NCI-H460 (cell line): ENCODE measurements at regions not wholly inside any gene's neighbourhood (a gene's known extent, or its start where the extent isn't known, plus 50 kb on each side); places are given as distances from the start of the nearest gene placed in this dataset.

ENCODE experiments used
- DNase-seq: peaks from one replicate; pipeline ENCODE4 v3.0.0-alpha.2; 2016; ENCODE audit warnings: low read depth; ENCODE audit errors: extremely low read depth

GRCh38 chr11:111098091-111098490 lies 147.4 kb upstream of the POU2AF2 start:
- DNase-seq: no peak

DNA sequence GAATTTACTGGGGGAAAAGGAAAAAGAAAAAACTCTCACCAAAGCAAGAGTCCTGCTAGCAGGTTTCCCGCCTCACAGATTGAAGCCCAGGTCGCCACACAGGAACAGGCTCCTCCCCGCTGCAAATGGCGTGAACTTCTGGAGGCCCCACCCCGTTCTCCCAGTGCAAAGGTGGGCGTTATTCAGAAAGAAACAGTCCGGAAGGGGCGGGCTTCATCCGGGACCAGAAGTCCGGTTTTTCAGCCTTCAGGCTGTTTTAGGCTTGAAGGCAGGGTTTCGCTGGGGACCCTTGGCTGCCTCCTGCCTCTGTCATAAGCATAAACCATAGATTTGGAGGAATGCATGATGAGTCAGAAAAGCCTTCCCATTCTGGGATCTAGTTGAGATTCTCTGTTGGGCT lies 148.3 kb upstream of the POU2AF2 start:
- DNase-seq: no peak

DNA sequence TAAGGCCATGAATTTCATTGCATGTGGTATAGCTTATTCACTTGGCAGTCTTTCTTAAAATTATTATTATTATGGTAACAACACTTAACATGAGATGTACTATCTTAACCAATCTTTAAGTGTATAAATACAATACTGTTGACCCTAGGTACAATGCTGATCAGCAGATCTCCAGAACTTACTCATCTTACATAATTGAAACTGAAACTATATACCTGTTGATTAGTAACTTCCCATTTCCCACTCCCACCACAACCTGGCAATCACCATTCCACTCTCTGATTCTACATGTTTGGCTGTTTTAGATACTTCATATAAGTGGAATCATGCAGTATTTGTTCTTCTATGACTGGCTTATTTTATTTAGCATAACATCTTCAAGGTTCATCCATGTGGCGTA lies 150.2 kb upstream of the POU2AF2 start:
- DNase-seq: no peak

GRCh38 chr11:111093061-111093460 lies 152.5 kb upstream of the POU2AF2 start:
- DNase-seq: no peak

DNA sequence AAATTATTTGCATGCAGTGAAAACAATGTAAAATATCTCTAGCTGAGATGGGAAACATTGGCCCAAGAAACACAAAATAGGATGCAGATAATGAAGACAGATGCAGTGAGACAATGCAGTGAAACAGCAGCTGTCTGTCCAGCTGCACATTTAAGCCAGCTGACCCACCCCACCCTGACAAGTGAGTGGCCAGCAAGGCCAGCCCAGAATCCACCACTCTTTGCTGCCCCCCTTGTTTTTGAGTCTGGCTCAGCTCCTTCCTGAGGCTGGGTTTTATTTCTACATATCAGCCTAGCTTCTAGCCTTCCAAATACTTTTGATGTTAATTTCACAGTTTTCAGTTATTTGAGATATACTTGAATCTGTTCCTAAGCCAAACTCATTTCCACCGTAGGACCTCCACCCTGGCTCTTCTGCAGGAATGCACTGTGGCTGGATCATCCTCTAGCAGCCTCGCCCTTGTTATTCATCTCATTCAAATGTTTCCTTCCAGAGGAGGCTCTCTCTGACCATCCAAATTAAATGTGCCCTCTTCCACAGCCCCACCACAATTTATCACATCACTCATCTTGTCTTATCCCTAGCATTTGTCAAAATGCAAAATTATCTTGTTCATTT lies 154.1 kb upstream of the POU2AF2 start:
- no peak for DNase-seq

- DNase-seq: no peak
Measured at GRCh38 chr11:111089759-111090158, 155.8 kb upstream of the POU2AF2 start.

- DNase-seq: no peak
Measured at GRCh38 chr11:111088847-111089355, 156.6 kb upstream of the POU2AF2 start.

GRCh38 chr11:111086058-111086457 lies 159.5 kb upstream of the POU2AF2 start:
- no peak for DNase-seq

DNA sequence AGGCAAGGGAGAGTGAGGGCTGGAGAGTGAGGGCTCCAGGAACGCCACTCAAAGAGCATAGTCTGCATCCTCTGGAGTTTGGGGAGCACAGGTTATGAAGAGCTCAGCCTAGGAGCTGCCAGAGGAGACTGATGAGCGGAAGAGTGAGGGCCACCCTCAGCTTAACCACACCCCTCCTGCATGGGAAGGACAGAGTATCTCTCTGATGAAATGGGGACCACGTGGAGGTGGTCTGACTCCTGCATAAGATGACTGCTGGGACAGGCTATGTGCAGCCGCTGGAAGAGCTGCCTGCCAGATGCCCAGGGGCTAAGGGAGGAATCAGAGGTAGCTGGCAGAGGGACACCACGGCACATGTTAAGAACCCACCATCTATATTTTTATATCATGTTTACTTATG lies 162.9 kb upstream of the POU2AF2 start:
- no peak for DNase-seq

GRCh38 chr11:111081021-111081511 lies 164.5 kb upstream of the POU2AF2 start:
- DNase-seq: no peak

DNA sequence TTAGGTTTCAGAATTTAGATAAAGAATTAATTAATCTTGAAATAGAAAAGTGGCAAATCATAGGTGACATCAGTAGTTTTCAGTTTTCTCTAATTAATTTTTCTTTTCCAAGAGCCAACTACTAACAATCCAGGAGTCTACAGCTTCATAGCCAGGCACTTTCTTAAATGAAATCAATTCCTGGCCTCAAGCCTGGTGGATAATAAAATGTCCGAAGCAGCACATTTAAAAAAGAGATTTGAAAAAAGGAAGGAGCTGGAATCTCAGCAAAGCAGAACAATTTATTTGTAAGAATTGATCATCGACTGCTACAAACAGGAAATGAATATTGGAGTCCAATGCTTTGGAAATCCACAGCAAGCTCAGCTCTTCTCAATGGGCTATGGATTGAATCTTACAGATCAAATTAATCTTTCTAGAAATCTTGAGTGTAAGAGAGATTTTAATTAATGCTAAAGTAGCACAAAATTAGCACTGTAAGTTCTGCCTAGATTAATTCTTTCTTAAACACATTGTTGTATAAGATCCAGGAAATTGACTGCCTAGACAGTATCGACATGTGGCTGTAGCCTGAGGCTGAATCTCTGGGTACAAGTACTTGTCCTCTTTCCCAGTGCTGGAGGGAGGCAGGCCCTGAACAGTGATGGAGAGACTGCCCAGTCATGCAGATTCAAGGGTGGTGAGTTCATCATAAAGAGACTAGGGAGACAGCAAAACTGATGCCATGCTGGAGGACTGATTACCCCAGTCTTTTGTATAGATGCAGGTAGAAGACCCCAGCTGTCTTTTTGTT lies 167.8 kb upstream of the POU2AF2 start:
- no peak for DNase-seq

GRCh38 chr11:111069066-111069465 lies 176.5 kb upstream of the POU2AF2 start:
- DNase-seq: no peak

DNA sequence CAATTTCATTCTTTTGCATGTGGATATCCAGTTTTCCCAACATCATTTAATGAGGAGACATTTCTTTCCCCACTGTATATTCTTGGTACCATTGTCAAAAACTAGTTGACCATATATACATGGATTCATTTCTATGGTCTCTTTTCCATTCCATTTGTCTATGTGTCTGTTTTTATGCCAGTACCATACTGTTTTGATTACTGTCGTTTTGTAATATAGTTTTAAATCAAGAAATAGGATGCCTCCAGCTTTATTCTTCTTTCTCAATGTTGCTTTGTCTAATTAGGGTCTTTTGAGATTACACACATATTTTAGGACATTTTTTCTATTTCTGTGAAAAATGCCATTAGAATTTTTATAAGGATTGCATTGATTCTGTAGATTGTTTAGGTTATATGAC lies 177.5 kb upstream of the POU2AF2 start:
- no peak for DNase-seq

- no peak for DNase-seq
Measured at GRCh38 chr11:111066846-111067245, 178.7 kb upstream of the POU2AF2 start.

- no peak for DNase-seq
Measured at GRCh38 chr11:111063726-111064517, 181.6 kb upstream of the POU2AF2 start.

GRCh38 chr11:111062420-111062819 lies 183.1 kb upstream of the POU2AF2 start:
- no peak for DNase-seq

GRCh38 chr11:111059726-111060125 lies 185.8 kb upstream of the POU2AF2 start:
- DNase-seq: no peak

DNA sequence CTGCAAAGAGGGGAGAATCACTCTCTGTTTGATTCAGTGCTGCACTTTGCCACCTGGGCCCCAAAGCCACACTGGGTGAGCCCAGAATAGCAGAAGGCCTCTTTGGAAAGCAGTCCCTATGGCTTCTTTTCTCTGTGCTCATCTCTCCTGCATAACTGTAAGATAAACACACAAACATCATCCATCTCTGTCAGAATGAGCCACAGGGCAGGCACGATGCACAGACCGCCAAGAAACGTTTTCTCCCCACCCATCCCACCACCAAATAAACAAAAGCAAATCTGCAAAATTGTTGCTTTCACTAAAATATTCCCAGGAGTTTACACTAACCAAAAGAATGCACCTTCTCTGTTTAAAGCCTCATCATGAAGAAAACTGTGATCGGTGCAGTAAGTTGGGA lies 196.4 kb upstream of the POU2AF2 start:
- no peak for DNase-seq

DNA sequence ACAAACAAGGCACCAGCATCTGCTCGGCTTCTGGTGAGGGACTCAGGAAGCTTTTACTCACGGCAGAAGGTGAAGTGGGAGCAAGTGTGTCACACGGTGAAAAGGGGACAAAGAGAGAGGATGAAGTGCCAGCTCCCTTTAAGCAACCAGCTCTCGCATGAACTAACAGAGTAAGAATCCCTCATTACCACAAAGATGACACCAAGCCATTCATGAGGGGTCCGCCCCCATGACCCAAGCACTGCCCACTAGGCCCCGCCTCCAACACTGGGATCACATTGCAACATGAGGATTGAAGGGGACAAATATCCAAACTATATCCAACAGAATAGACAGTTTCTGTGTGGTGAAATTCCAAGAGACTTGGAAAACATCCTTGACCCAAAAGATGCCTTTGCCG lies 198.2 kb upstream of the POU2AF2 start:
- DNase-seq: no peak

DNA sequence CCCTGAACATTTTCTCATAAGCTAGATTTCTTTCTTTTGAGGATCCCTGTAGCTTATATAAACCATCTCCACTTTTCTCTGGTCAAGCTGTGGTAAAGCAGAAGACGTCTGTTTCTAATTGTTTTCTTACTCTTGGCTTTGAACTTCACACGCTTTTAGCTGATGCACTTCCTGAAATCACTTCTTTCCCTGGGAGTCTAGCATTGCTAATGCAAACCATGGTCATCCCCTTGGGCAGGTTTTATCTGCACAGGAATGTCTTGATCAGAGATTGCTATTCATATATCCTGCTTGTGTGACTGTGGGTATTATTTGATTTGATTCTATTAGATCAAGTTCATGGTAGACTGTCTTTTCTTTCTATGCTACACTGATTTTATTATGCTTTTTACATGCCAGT lies 199.2 kb upstream of the POU2AF2 start:
- DNase-seq: no peak

DNA sequence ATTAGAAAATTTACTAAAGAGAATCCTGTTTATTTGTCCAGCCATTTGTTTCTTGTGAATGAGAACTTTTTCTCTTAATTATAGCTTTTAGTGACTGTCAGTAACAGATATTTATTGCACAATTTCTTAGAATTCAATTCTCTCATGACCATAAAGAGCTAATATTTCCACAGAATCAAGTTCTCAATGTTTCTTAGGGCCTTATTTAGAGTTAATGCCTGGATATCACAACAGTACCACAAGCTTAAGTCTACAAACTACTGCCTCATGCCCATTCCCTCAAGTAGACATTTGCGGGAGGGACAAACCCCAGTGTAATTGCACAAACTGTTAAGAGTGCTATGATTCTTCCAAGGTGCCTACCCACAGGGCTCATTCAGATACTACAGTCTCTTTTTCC lies 199.7 kb upstream of the POU2AF2 start:
- DNase-seq: no peak
